GM12878 (cell line): ENCODE measurements at regions not wholly inside any gene's neighbourhood (a gene's known extent, or its start where the extent isn't known, plus 50 kb on each side); places are given as distances from the start of the nearest gene placed in this dataset.

Experiments used
- ATAC-seq: fragments of 200-7000 bp; cut with Tn5 transposase; 3 replicates; pipeline ENCODE4 v1.9.1; 2020; ENCODE audit warnings: mild to moderate bottlenecking, moderate library complexity
- BruUV-seq: library from RNA; stranded (reverse); fragments of 400-500 nt; replicated peaks from 2 replicates; lab custom pipeline; 2021; lab: Mats Ljungman, UMichigan
- CTCF ChIA-PET: fragments of 300-600 bp; sonication (Branson Sonifier 250); formaldehyde crosslinking; extraction: SDS; loops from one replicate; lab custom pipeline; 2021; ENCODE audit warnings: inconsistent platforms; lab: Yijun Ruan, JAX
- POLR2A ChIA-PET: fragments of 350-600 bp; formaldehyde crosslinking; extraction: SDS; loops from one replicate; lab custom pipeline; 2021; ENCODE audit warnings: inconsistent platforms; lab: Charles Lee
- RAD21 ChIA-PET: fragments of 300-600 bp; sonication (Branson Sonifier 250); formaldehyde crosslinking; loops from one replicate; lab custom pipeline; 2023; ENCODE audit warnings: antibody characterized with exemption; ENCODE audit not compliant: unreplicated experiment; lab: Charles Lee
- SMC1A ChIA-PET: fragments of 300-600 bp; sonication (Branson Sonifier 250); formaldehyde crosslinking; loops from one replicate; lab custom pipeline; 2023; ENCODE audit not compliant: unreplicated experiment, uncharacterized antibody; lab: Charles Lee
- DNase-seq: peaks from one replicate; pipeline ENCODE4 v3.0.0-alpha.2; 2011; ENCODE audit warnings: low read depth, low spot score
- FAIRE-seq: peaks from 3 replicates; lab custom pipeline; 2011; peaks lifted over from hg19 to GRCh38; lab: Jason Lieb, UNC
- H2AFZ ChIP-seq: 2 replicates; pipeline ENCODE4 v1.6.0; 2011; ENCODE audit warnings: low read depth, low read length, control low read depth; ENCODE audit not compliant: control insufficient read depth
- H3K27ac ChIP-seq: 2 replicates; pipeline ENCODE4 v1.5.1; 2011; ENCODE audit warnings: control low read depth; ENCODE audit not compliant: control insufficient read depth, insufficient read depth
- H3K27me3 ChIP-seq, 2 experiments: replicated peaks in 1 of 2; 2 replicates each; pipeline versions ENCODE4 v1.6.0 to v1.6.1; 2011; ENCODE audit warnings: low read length in 1 of 2; ENCODE audit not compliant: control insufficient read depth in 2 of 2, insufficient read depth in 2 of 2
- H3K36me3 ChIP-seq, 2 experiments: 2 replicates each; pipeline ENCODE4 v1.5.1; 2011; ENCODE audit warnings: low read length in 1 of 2; ENCODE audit not compliant: control insufficient read depth in 2 of 2, insufficient read depth in 2 of 2
- H3K4me1 ChIP-seq: 2 replicates; pipeline ENCODE4 v1.6.1; 2011; ENCODE audit warnings: mild to moderate bottlenecking, low read length, moderate library complexity, mixed read lengths; ENCODE audit not compliant: control insufficient read depth, insufficient read depth
- H3K4me2 ChIP-seq: 2 replicates; pipeline ENCODE4 v1.6.0; 2011; ENCODE audit warnings: control low read depth; ENCODE audit not compliant: control insufficient read depth, insufficient read depth
- H3K4me3 ChIP-seq: fragments of 200-600 bp; sonication (generic); 2 replicates; pipeline ENCODE4 v1.5.1; 2016
- H3K79me2 ChIP-seq: 2 replicates; pipeline ENCODE4 v1.6.0; 2011; ENCODE audit warnings: low read length; ENCODE audit not compliant: control insufficient read depth, insufficient read depth
- H3K9ac ChIP-seq: 2 replicates; pipeline ENCODE4 v1.8.0; 2011; ENCODE audit warnings: low read length, control low read depth, mixed read lengths; ENCODE audit not compliant: control insufficient read depth, insufficient read depth
- H3K9me3 ChIP-seq: replicated peaks from 3 replicates; pipeline ENCODE4 v1.5.1; 2011; ENCODE audit warnings: mild to moderate bottlenecking, low read length; ENCODE audit not compliant: control insufficient read depth, insufficient read depth
- H4K20me1 ChIP-seq: 2 replicates; pipeline ENCODE4 v1.6.0; 2011; ENCODE audit not compliant: control insufficient read depth, insufficient read depth
- ATF3 ChIP-seq: IDR thresholded peaks from 2 replicates; pipeline ENCODE4 v1.6.1; 2011; ENCODE audit warnings: low read depth, mild to moderate bottlenecking, low read length, moderate library complexity, borderline replicate concordance; ENCODE audit errors: extremely low read depth
- BACH1 ChIP-seq: fragments of 450-650 bp; IDR thresholded peaks from 2 replicates; pipeline ENCODE4 v1.6.1; 2017; ENCODE audit warnings: mild to moderate bottlenecking, borderline replicate concordance
- BMI1 ChIP-seq: fragments of 450-650 bp; IDR thresholded peaks from 2 replicates; pipeline ENCODE4 v1.6.1; 2016; ENCODE audit warnings: mild to moderate bottlenecking, moderate library complexity, borderline replicate concordance
- E2F4 ChIP-seq: IDR thresholded peaks from 2 replicates; pipeline ENCODE4 v1.6.1; 2012; ENCODE audit warnings: low read depth, low read length, improper control_type of control experiment
- EP300 ChIP-seq, 2 experiments: fragments of 150-350 bp in 1 of 2; IDR thresholded peaks; 2 replicates each; pipeline ENCODE4 v1.6.1; 2011 to 2012; ENCODE audit warnings: low read depth in 2 of 2, low read length in 2 of 2, borderline replicate concordance in 1 of 2, improper control_type of control experiment in 1 of 2, inconsistent platforms in 1 of 2; ENCODE audit not compliant: control insufficient read depth in 1 of 2
- FOXK2 ChIP-seq: fragments of 450-650 bp; IDR thresholded peaks from 2 replicates; pipeline ENCODE4 v1.6.1; 2017; ENCODE audit warnings: mild to moderate bottlenecking, moderate library complexity
- IKZF2 ChIP-seq, 2 experiments: fragments of 450-650 bp; IDR thresholded peaks; 2 replicates each; pipeline ENCODE4 v1.6.1; 2017; ENCODE audit warnings: mild to moderate bottlenecking in 2 of 2, moderate library complexity in 2 of 2
- IRF5 ChIP-seq: fragments of 450-650 bp; IDR thresholded peaks from 2 replicates; pipeline ENCODE4 v1.6.1; 2017; ENCODE audit warnings: borderline replicate concordance
- NFXL1 ChIP-seq: fragments of 450-650 bp; IDR thresholded peaks from 2 replicates; pipeline ENCODE4 v1.6.1; 2017; ENCODE audit warnings: antibody characterized with exemption, mild to moderate bottlenecking, borderline replicate concordance
- NFYA ChIP-seq: IDR thresholded peaks from 2 replicates; pipeline ENCODE4 v1.6.1; 2011; ENCODE audit warnings: low read depth, mild to moderate bottlenecking, low read length, improper control_type of control experiment, borderline replicate concordance
- NRF1 ChIP-seq: conservative IDR thresholded peaks from 2 replicates; pipeline ENCODE4 v1.6.1; 2011; ENCODE audit warnings: mild to moderate bottlenecking, low read depth, low read length, improper control_type of control experiment
- POLR2AphosphoS2 ChIP-seq: IDR thresholded peaks from 2 replicates; pipeline ENCODE4 v1.6.1; 2011; ENCODE audit warnings: low read depth, mild to moderate bottlenecking, low read length, improper control_type of control experiment, moderate library complexity
- SP1 ChIP-seq: IDR thresholded peaks from one replicate; pipeline ENCODE4 v1.6.1; 2011; ENCODE audit warnings: low read depth, low read length
- TAF1 ChIP-seq: IDR thresholded peaks from 2 replicates; pipeline ENCODE4 v1.6.1; 2011; ENCODE audit warnings: mild to moderate bottlenecking, low read depth, low read length, borderline replicate concordance
- TARDBP ChIP-seq: IDR thresholded peaks from 2 replicates; pipeline ENCODE4 v1.6.1; 2016; ENCODE audit warnings: borderline replicate concordance
- ZBED1 ChIP-seq: IDR thresholded peaks from 2 replicates; pipeline ENCODE4 v1.6.1; 2016; ENCODE audit warnings: borderline replicate concordance
- ZBTB4 ChIP-seq: fragments of 450-650 bp; formaldehyde crosslinking; IDR thresholded peaks from 2 replicates; pipeline ENCODE4 v1.4.0; 2022; ENCODE audit warnings: mild to moderate bottlenecking, moderate library complexity
- WGBS: methylation state at CpG from one replicate; pipeline ENCODE4 v1.1.6; 2016; ENCODE audit warnings: low lambda C conversion rate; ENCODE audit not compliant: insufficient replicate concordance, insufficient coverage; ENCODE audit errors: missing lambda C conversion rate; 5-methylcytosine and 5-hydroxymethylcytosine counted together
- in situ Hi-C: fragments of 300-500 bp; cut with MboI; formaldehyde crosslinking; loops from 9 replicates; pipeline ENCODE4 v1.14.3; 2018; ENCODE audit warnings: mixed read lengths
- intact Hi-C: fragments of 100-400 bp; cut with micrococcal nuclease; formaldehyde crosslinking; loops from one replicate; pipeline ENCODE4 v1.14.2; 2022; ENCODE audit not compliant: unreplicated experiment
- TF ChIP-seq, protein P1 (sequence below): fragments of 450-650 bp; conservative IDR thresholded peaks from 2 replicates; pipeline ENCODE4 v1.6.1; 2017; ENCODE audit warnings: mild to moderate bottlenecking, moderate library complexity

GRCh38 chr14:70239802-70240201 lies 51.1 kb upstream of the SLC8A3 start:
- ChIA-PET POLR2A (no interaction called here), RAD21 (no interaction called here), SMC1A (no interaction called here), CTCF (no interaction called here)
- Histone ChIP-seq H3K4me1 (no peaks in the 10 kb centered on the region), H3K9me3 (no peaks in the 10 kb centered on the region; the same call in 2 of the 3 replicates), H3K4me3 (no peak overlapping the region), H3K79me2 (no peaks in the 10 kb centered on the region), H2AFZ (no peak overlapping the region), H3K36me3 (no peaks in the 10 kb centered on the region), H3K4me2 (no peak overlapping the region), H3K27me3 (no peaks in the 10 kb centered on the region), H4K20me1 (no peaks in the 10 kb centered on the region), H3K27ac (no peak overlapping the region), H3K9ac (no peak overlapping the region)
- peak; percentile 67 for DNase-seq
- no TSS peak for BruUV-seq
- 0% methylated on average over 3 of the region's 3 CpGs for WGBS
- intact Hi-C loops = no loop called here
- in situ Hi-C loops = no loop called here
- ATAC-seq = peak; percentile 86
- FAIRE-seq = no peak
- peak; percentile 64 for TF ChIP-seq SP1
- TF ChIP-seq TARDBP = no peak
- TF ChIP-seq ZBTB4 (CRISPR knock-in tag) = no peak
- no peak for TF ChIP-seq TAF1
- no peak for TF ChIP-seq E2F4
- no peak for TF ChIP-seq IRF5
- TF ChIP-seq IKZF2 (IDR thresholded peaks at IDR 0.05) = peak; percentile 53 to 76
- TF ChIP-seq, protein P1, sequence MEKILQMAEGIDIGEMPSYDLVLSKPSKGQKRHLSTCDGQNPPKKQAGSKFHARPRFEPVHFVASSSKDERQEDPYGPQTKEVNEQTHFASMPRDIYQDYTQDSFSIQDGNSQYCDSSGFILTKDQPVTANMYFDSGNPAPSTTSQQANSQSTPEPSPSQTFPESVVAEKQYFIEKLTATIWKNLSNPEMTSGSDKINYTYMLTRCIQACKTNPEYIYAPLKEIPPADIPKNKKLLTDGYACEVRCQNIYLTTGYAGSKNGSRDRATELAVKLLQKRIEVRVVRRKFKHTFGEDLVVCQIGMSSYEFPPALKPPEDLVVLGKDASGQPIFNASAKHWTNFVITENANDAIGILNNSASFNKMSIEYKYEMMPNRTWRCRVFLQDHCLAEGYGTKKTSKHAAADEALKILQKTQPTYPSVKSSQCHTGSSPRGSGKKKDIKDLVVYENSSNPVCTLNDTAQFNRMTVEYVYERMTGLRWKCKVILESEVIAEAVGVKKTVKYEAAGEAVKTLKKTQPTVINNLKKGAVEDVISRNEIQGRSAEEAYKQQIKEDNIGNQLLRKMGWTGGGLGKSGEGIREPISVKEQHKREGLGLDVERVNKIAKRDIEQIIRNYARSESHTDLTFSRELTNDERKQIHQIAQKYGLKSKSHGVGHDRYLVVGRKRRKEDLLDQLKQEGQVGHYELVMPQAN = no peak
- TF ChIP-seq NFYA = no peak
- no peak for TF ChIP-seq FOXK2
- TF ChIP-seq BMI1 = no peak
- no peak for TF ChIP-seq POLR2AphosphoS2
- peak in 1 of 2 experiments; percentile 58; a peak in 2 of 4 replicates for TF ChIP-seq EP300 (IDR thresholded peaks at IDR 0.05; ENCODE audit: borderline replicate concordance in 1 of 2, control insufficient read depth in 1 of 2, low read depth in 2 of 2, low read length in 2 of 2)
- no peak for TF ChIP-seq ZBED1
- no peak for TF ChIP-seq NFXL1
- TF ChIP-seq ATF3 = no peak
- TF ChIP-seq NRF1 = no peak
- TF ChIP-seq BACH1 = no peak
